ENCODE measurements at regions not wholly inside any gene's neighbourhood (a gene's known extent, or its start where the extent isn't known, plus 50 kb on each side); places are given as distances from the start of the nearest gene placed in this dataset.

DNA sequence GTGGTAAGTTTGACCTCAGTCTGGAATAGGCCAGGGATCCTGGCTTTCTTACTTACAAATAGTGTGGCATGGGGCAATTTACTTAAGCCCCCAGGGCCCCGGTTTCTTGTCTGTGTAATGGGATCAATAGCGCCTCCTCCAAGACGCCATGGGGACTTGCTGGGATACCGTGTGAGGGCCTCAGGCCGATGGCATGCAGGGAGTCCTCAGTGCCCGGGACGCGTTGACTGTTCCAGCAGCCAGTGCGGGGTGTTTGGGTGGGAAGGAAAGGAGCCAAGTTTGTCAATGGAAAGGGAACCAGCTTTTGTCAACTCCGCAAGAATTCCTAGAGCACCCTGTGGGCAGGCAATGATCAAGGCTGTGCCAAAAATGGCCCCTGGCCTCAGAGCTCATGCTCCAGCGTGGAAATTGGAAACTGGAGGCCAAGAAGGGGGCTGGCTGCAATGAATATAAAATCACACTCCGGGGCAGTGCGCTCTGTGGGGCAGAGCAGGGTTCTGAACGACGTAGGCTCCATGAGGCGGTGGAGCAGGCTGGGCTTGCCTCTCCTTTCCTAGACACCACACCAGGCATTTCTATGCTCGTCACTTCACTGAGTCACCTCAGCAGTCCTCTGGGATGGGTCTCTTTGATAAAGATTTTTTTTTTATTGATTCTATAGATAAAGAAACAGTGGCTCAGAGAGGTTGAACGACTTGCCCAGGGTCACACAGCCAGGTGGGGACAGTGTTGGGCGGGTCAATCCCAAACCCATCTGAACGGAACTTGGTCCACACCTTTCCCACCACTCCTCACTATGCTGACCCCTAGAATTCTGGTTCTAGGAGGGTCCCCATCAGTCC is 56.7 kb upstream of the ASAP2 start:
- TF ChIP-seq POLR2AphosphoS5 (IDR thresholded peaks at IDR 0.05), result no peak
- TF ChIP-seq, protein P1, sequence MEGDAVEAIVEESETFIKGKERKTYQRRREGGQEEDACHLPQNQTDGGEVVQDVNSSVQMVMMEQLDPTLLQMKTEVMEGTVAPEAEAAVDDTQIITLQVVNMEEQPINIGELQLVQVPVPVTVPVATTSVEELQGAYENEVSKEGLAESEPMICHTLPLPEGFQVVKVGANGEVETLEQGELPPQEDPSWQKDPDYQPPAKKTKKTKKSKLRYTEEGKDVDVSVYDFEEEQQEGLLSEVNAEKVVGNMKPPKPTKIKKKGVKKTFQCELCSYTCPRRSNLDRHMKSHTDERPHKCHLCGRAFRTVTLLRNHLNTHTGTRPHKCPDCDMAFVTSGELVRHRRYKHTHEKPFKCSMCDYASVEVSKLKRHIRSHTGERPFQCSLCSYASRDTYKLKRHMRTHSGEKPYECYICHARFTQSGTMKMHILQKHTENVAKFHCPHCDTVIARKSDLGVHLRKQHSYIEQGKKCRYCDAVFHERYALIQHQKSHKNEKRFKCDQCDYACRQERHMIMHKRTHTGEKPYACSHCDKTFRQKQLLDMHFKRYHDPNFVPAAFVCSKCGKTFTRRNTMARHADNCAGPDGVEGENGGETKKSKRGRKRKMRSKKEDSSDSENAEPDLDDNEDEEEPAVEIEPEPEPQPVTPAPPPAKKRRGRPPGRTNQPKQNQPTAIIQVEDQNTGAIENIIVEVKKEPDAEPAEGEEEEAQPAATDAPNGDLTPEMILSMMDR (IDR thresholded peaks at IDR 0.05), result no peak

Data from suprapubic skin (tissue), 3 donors.